ENCODE measurements at regions not wholly inside any gene's neighbourhood (a gene's known extent, or its start where the extent isn't known, plus 50 kb on each side); places are given as distances from the start of the nearest gene placed in this dataset.

- TF ChIP-seq, protein P1, sequence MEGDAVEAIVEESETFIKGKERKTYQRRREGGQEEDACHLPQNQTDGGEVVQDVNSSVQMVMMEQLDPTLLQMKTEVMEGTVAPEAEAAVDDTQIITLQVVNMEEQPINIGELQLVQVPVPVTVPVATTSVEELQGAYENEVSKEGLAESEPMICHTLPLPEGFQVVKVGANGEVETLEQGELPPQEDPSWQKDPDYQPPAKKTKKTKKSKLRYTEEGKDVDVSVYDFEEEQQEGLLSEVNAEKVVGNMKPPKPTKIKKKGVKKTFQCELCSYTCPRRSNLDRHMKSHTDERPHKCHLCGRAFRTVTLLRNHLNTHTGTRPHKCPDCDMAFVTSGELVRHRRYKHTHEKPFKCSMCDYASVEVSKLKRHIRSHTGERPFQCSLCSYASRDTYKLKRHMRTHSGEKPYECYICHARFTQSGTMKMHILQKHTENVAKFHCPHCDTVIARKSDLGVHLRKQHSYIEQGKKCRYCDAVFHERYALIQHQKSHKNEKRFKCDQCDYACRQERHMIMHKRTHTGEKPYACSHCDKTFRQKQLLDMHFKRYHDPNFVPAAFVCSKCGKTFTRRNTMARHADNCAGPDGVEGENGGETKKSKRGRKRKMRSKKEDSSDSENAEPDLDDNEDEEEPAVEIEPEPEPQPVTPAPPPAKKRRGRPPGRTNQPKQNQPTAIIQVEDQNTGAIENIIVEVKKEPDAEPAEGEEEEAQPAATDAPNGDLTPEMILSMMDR (IDR thresholded peaks at IDR 0.05): no peak
- no peak for TF ChIP-seq POLR2A (IDR thresholded peaks at IDR 0.05)
Measured at GRCh38 chr4:158038718-158039117, 134.1 kb downstream of the GASK1B start.

Data from sigmoid colon (tissue), 3 donors.